GM23338 (cell line): ENCODE measurements at regions not wholly inside any gene's neighbourhood (a gene's known extent, or its start where the extent isn't known, plus 50 kb on each side); places are given as distances from the start of the nearest gene placed in this dataset.

Experiments used
- ATAC-seq: fragments of 200-7000 bp; cut with Tn5 transposase; 3 replicates; pipeline ENCODE4 v1.9.1; 2020
- DNase-seq: peaks from one replicate; pipeline ENCODE4 v3.0.0-alpha.2; 2015; ENCODE audit warnings: low spot score
- H2AFZ ChIP-seq: fragments of 200-600 bp; sonication (generic); 2 replicates; pipeline ENCODE4 v1.8.0; 2016; ENCODE audit warnings: antibody characterized with exemption, mild to moderate bottlenecking, moderate library complexity
- H3F3A ChIP-seq: fragments of 200-600 bp; sonication (generic); replicated peaks from 2 replicates; pipeline ENCODE4 v1.8.0; 2017; ENCODE audit warnings: antibody characterized with exemption, mixed run types, low read depth
- H3K27ac ChIP-seq: fragments of 200-600 bp; sonication (generic); 2 replicates; pipeline ENCODE4 v1.6.1; 2016; ENCODE audit warnings: low read depth
- H3K27me3 ChIP-seq: fragments of 200-600 bp; sonication (generic); 2 replicates; pipeline ENCODE4 v1.8.0; 2016; ENCODE audit warnings: mild to moderate bottlenecking, mixed run types, moderate library complexity; ENCODE audit not compliant: insufficient read depth
- H3K36me3 ChIP-seq: fragments of 200-600 bp; sonication (generic); 2 replicates; pipeline ENCODE4 v1.8.0; 2016; ENCODE audit warnings: mild to moderate bottlenecking; ENCODE audit not compliant: insufficient read depth
- H3K4me1 ChIP-seq: fragments of 200-600 bp; sonication (generic); 2 replicates; pipeline ENCODE4 v1.8.0; 2016; ENCODE audit warnings: mild to moderate bottlenecking, moderate library complexity; ENCODE audit not compliant: insufficient read depth
- H3K4me2 ChIP-seq: fragments of 200-600 bp; sonication (generic); 2 replicates; pipeline ENCODE4 v1.7.1; 2017; ENCODE audit warnings: mixed run types
- H3K4me3 ChIP-seq: fragments of 200-600 bp; sonication (generic); 2 replicates; pipeline ENCODE4 v1.6.1; 2016; ENCODE audit warnings: mixed run types
- H3K79me2 ChIP-seq: fragments of 200-600 bp; sonication (generic); replicated peaks from 2 replicates; pipeline ENCODE4 v1.8.0; 2017; ENCODE audit warnings: mild to moderate bottlenecking; ENCODE audit not compliant: insufficient read depth
- H3K9me2 ChIP-seq: fragments of 200-600 bp; sonication (generic); 2 replicates; pipeline ENCODE4 v1.8.0; 2017; ENCODE audit not compliant: insufficient read depth
- H4K20me1 ChIP-seq: fragments of 200-600 bp; sonication (generic); replicated peaks from 2 replicates; pipeline ENCODE4 v1.8.0; 2017; ENCODE audit warnings: mild to moderate bottlenecking; ENCODE audit not compliant: insufficient read depth
- H3K27ac Mint-ChIP-seq: 2 replicates; pipeline ENCODE4 v1.8.0; 2020; ENCODE audit warnings: inconsistent platforms, mild to moderate bottlenecking, moderate library complexity, mixed read lengths
- H3K27me3 Mint-ChIP-seq: 3 replicates; pipeline ENCODE4 v1.8.0; 2022; ENCODE audit warnings: low read depth, mild to moderate bottlenecking, moderate library complexity, mixed read lengths, inconsistent platforms; ENCODE audit not compliant: insufficient read depth, poor library complexity
- H3K36me3 Mint-ChIP-seq: 3 replicates; pipeline ENCODE4 v1.8.0; 2021; ENCODE audit warnings: low read depth, mild to moderate bottlenecking, inconsistent platforms, moderate library complexity, mixed read lengths
- H3K4me1 Mint-ChIP-seq: 3 replicates; pipeline ENCODE4 v1.8.0; 2020; ENCODE audit warnings: mild to moderate bottlenecking, inconsistent platforms, mixed read lengths
- H3K4me3 Mint-ChIP-seq: 3 replicates; pipeline ENCODE4 v1.8.0; 2021; ENCODE audit warnings: moderate library complexity, mild to moderate bottlenecking, inconsistent platforms, mixed read lengths
- H3K9me3 Mint-ChIP-seq: 3 replicates; pipeline ENCODE4 v1.8.0; 2020; ENCODE audit warnings: moderate library complexity, mild to moderate bottlenecking, inconsistent platforms, mixed read lengths
- CTCF ChIP-seq, 2 experiments: fragments of 200-600 bp in 1 of 2; sonication (generic) in 1 of 2; conservative IDR thresholded peaks; 2 replicates each; pipeline versions ENCODE4 v1.5.1 to v1.6.1; 2016 to 2017; ENCODE audit warnings: antibody characterized with exemption in 2 of 2, low read depth in 2 of 2, mild to moderate bottlenecking in 2 of 2, moderate library complexity in 1 of 2
- ETS1 ChIP-seq: IDR thresholded peaks from 2 replicates; pipeline ENCODE4 v1.6.1; 2016; ENCODE audit warnings: antibody characterized with exemption
- EZH2phosphoT487 ChIP-seq: fragments of 200-600 bp; sonication (generic); IDR thresholded peaks from one replicate; pipeline ENCODE4 v1.8.1; 2018; ENCODE audit warnings: antibody characterized with exemption; ENCODE audit not compliant: unreplicated experiment
- NANOG ChIP-seq: IDR thresholded peaks from 2 replicates; pipeline ENCODE4 v1.6.1; 2016; ENCODE audit warnings: antibody characterized with exemption, borderline replicate concordance
- POLR2AphosphoS5 ChIP-seq: IDR thresholded peaks from 2 replicates; pipeline ENCODE4 v1.6.1; 2016; ENCODE audit warnings: antibody characterized with exemption, low read depth
- STAT1 ChIP-seq: IDR thresholded peaks from one replicate; pipeline ENCODE4 v1.6.1; 2016; ENCODE audit warnings: antibody characterized with exemption; ENCODE audit not compliant: unreplicated experiment
- ZNF462 ChIP-seq: fragments of 250-450 bp; sonication (Bioruptor Pico); IDR thresholded peaks from 2 replicates; pipeline ENCODE4 v1.5.0; 2020; ENCODE audit warnings: mild to moderate bottlenecking, moderate library complexity

GRCh38 chr22:22761606-22761962, 117.2 kb downstream of the GGTLC2 start (continued):
- no peak for TF ChIP-seq ZNF462
- no peak for TF ChIP-seq ETS1
- TF ChIP-seq CTCF (conservative IDR thresholded peaks at IDR 0.05; ENCODE audit: low read depth in 2 of 2), result no peak

- Histone ChIP-seq H3K4me3 (no peak overlapping the region), H3K79me2 (no peaks in the 10 kb centered on the region), H3K4me1 (no peaks in the 10 kb centered on the region), H3K27me3 (peaks cover 78% of the 10 kb centered on the region), H3K27ac (no peak overlapping the region), H3K4me2 (no peak overlapping the region), H3K36me3 (no peaks in the 10 kb centered on the region), H4K20me1 (no peaks in the 10 kb centered on the region), H2AFZ (no peak overlapping the region), H3F3A (no peaks in the 10 kb centered on the region), H3K9me2 (no peaks in the 10 kb centered on the region)
- H3K27ac Mint-ChIP-seq, result no peak overlapping the region
- no peaks in the 10 kb centered on the region for H3K36me3 Mint-ChIP-seq
- no peak for TF ChIP-seq NANOG
- TF ChIP-seq POLR2AphosphoS5, result no peak
- TF ChIP-seq STAT1, result no peak
- no peak for TF ChIP-seq EZH2phosphoT487
- ATAC-seq (no peak), DNase-seq (no peak)
- peaks cover 47% of the 10 kb centered on the region for H3K27me3 Mint-ChIP-seq
- no peaks in the 10 kb centered on the region for H3K4me1 Mint-ChIP-seq
- H3K4me3 Mint-ChIP-seq, result no peak overlapping the region
- no peaks in the 10 kb centered on the region; the same call in 2 of the 3 replicates for H3K9me3 Mint-ChIP-seq
Observed at GRCh38 chr22:22761963-22762772, 117.8 kb downstream of the GGTLC2 start.
